HEK293 (cell line): ENCODE measurements at regions not wholly inside any gene's neighbourhood (a gene's known extent, or its start where the extent isn't known, plus 50 kb on each side); places are given as distances from the start of the nearest gene placed in this dataset.

Experiments
- CTCF ChIP-seq: fragments of 450-650 bp; formaldehyde crosslinking; IDR thresholded peaks from 2 replicates; pipeline ENCODE4 v1.5.1; 2016; ENCODE audit warnings: missing biosample characterization, missing genetic modification characterization
- KLF9 ChIP-seq: fragments of 450-650 bp; formaldehyde crosslinking; IDR thresholded peaks from 2 replicates; pipeline ENCODE4 v1.5.1; 2016; ENCODE audit warnings: missing biosample characterization, missing genetic modification characterization, low read depth
- MYNN ChIP-seq: fragments of 450-650 bp; formaldehyde crosslinking; IDR thresholded peaks from 2 replicates; pipeline ENCODE4 v1.5.1; 2016; ENCODE audit warnings: missing biosample characterization, missing genetic modification characterization, borderline replicate concordance
- SP3 ChIP-seq: fragments of 450-650 bp; formaldehyde crosslinking; IDR thresholded peaks from 2 replicates; pipeline ENCODE4 v1.5.1; 2016; ENCODE audit warnings: missing biosample characterization, missing genetic modification characterization
- ZBTB11 ChIP-seq: fragments of 450-650 bp; formaldehyde crosslinking; conservative IDR thresholded peaks from 2 replicates; pipeline ENCODE4 v1.5.1; 2016; ENCODE audit warnings: low read depth, missing biosample characterization, missing genetic modification characterization
- ZNF18 ChIP-seq: fragments of 450-650 bp; formaldehyde crosslinking; IDR thresholded peaks from 2 replicates; pipeline ENCODE4 v1.5.1; 2016; ENCODE audit warnings: missing biosample characterization, missing genetic modification characterization
- ZNF391 ChIP-seq: fragments of 450-650 bp; formaldehyde crosslinking; IDR thresholded peaks from 2 replicates; pipeline ENCODE4 v1.5.1; 2016; ENCODE audit warnings: low read depth, missing biosample characterization, missing genetic modification characterization, borderline replicate concordance
- ZNF747 ChIP-seq: fragments of 450-650 bp; formaldehyde crosslinking; IDR thresholded peaks from 2 replicates; pipeline ENCODE4 v1.5.1; 2016; ENCODE audit warnings: missing biosample characterization, missing genetic modification characterization
- ZNF777 ChIP-seq: fragments of 450-650 bp; formaldehyde crosslinking; IDR thresholded peaks from 2 replicates; pipeline ENCODE4 v1.5.1; 2017; ENCODE audit warnings: missing biosample characterization, missing genetic modification characterization, borderline replicate concordance

- no peak for TF ChIP-seq KLF9 (tag by site-specific recombination)
- TF ChIP-seq ZNF18 (tag by site-specific recombination), result no peak
- no peak for TF ChIP-seq MYNN (tag by site-specific recombination)
- TF ChIP-seq ZNF747, result no peak
- no peak for TF ChIP-seq CTCF (tag by site-specific recombination)
- TF ChIP-seq ZNF777 (tag by site-specific recombination), result no peak
- no peak for TF ChIP-seq SP3 (tag by site-specific recombination)
- no peak for TF ChIP-seq ZNF391 (tag by site-specific recombination)
- no peak for TF ChIP-seq ZBTB11 (tag by site-specific recombination)
Measured at GRCh38 chr13:32941368-32941767, 74.9 kb upstream of the KL start.
